Bronchial epithelial cell (primary cell): ENCODE measurements at regions not wholly inside any gene's neighbourhood (a gene's known extent, or its start where the extent isn't known, plus 50 kb on each side); places are given as distances from the start of the nearest gene placed in this dataset.
A peak's percentile ranks its signal among the peaks of the same experiment; 100 is the strongest.

Experiments used
- DNase-seq: peaks from one replicate; pipeline ENCODE4 v3.0.0-alpha.2; 2010; ENCODE audit warnings: low read depth
- FAIRE-seq: peaks from 2 replicates; lab custom pipeline; 2011; peaks lifted over from hg19 to GRCh38; lab: Jason Lieb, UNC
- H3K27me3 ChIP-seq: 2 replicates; pipeline ENCODE4 v1.5.1; 2011; ENCODE audit warnings: low read length; ENCODE audit not compliant: control insufficient read depth, insufficient read depth
- H3K36me3 ChIP-seq: 2 replicates; pipeline ENCODE4 v1.5.1; 2011; ENCODE audit warnings: low read length; ENCODE audit not compliant: control insufficient read depth, insufficient read depth
- H3K4me3 ChIP-seq: 2 replicates; pipeline ENCODE4 v1.5.1; 2011; ENCODE audit warnings: mild to moderate bottlenecking, low read depth, low read length, control low read depth
- TF ChIP-seq, protein P1 (sequence below): IDR thresholded peaks from 2 replicates; pipeline ENCODE4 v1.5.1; 2011; ENCODE audit warnings: mild to moderate bottlenecking, moderate library complexity, low read length, control low read depth, inconsistent platforms; ENCODE audit not compliant: insufficient read depth, severe bottlenecking

DNA sequence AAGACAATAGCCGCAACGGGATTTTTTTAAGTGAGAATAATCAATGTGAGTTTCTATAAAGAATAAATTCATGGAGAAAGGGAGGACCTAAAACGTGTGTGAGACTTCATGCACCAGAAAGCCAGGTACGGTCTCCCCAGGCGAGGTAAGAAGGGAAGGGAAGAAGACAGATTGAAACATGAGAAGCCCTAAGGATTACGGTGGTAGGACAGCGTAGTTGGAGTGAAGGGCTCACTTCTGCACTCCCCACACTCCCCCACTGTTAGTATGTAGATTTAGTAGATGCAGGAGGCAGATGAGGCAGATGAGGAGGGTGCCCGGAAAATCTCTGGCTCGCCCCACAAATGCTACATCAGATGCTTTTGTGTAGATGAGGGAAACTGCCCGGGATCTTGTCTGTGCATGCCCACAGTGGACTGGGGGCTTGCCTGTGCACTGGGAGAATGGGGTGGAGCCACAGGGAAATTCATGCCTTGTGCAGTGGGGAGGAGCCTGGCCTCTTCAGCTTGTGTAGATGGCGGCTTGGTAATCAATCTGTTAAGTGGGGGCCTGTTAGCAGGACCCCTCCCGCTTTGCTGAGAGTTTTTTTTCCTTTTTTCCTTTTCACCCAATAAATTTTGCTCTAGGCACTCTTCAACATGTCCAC is 1544.5 kb upstream of the TENM3 start:
- no peaks in the 10 kb centered on the region for H3K27me3 ChIP-seq
- FAIRE-seq (no peak), DNase-seq (no peak)
- H3K36me3 ChIP-seq: no peaks in the 10 kb centered on the region
- no peak overlapping the region for H3K4me3 ChIP-seq
- TF ChIP-seq, protein P1, sequence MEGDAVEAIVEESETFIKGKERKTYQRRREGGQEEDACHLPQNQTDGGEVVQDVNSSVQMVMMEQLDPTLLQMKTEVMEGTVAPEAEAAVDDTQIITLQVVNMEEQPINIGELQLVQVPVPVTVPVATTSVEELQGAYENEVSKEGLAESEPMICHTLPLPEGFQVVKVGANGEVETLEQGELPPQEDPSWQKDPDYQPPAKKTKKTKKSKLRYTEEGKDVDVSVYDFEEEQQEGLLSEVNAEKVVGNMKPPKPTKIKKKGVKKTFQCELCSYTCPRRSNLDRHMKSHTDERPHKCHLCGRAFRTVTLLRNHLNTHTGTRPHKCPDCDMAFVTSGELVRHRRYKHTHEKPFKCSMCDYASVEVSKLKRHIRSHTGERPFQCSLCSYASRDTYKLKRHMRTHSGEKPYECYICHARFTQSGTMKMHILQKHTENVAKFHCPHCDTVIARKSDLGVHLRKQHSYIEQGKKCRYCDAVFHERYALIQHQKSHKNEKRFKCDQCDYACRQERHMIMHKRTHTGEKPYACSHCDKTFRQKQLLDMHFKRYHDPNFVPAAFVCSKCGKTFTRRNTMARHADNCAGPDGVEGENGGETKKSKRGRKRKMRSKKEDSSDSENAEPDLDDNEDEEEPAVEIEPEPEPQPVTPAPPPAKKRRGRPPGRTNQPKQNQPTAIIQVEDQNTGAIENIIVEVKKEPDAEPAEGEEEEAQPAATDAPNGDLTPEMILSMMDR: no peak

DNA sequence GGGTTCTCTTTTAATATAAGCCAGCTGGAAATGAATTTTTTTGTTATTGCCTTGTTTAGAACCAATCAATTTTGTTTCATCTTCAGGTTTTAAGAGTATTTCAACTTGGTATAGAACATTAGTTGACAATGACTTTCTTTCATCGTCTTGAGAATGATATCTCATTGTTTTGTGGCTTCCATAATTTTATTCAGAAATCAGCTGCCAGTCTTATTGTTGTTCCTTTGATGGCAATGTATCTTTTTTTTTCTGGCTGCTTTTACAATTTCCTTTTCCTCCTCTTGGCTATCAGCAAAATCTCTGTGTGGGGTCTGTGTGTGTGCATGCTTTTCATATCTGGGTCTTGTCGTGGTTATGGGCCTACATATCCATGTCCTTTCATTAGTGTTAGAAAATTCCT is 1536.4 kb upstream of the TENM3 start:
- Histone ChIP-seq H3K27me3 (no peaks in the 10 kb centered on the region), H3K4me3 (no peak overlapping the region), H3K36me3 (no peaks in the 10 kb centered on the region)
- FAIRE-seq (no peak), DNase-seq (no peak)
- TF ChIP-seq, protein P1: no peak

DNA sequence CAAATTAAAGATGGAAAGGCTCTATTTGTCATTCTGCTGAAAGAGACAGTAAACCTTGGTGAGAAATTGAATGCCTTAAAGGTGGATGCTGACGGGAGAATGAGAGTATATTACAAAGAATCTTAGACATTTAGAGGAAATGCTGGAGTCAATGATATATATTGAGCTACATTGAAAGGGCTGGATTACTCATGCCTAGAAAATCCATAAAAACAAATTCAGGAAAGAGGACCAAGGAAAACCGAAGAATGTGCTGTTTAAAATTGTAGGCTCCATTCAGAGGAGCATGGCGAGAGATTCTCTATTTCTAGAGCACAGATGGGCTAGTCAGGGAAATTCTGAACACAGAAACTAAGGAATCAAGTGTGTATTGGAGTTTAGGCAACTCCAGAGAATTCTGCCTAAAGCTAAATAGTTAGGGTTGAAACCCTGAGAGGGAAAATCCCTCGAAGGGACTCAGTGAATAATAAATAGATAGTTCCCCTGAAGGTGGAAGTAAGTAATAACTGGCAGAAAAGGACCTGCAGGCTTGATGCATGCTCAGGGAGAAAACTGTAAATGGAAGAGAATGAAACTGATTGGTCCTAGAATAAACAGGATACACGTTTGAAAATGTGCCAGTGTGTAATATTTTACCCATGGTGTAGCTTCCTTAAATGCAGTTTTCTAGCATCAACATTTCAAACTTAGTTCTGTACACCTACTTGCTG is 1532.4 kb upstream of the TENM3 start:
- Histone ChIP-seq H3K4me3 (no peak overlapping the region), H3K36me3 (no peaks in the 10 kb centered on the region), H3K27me3 (no peaks in the 10 kb centered on the region)
- FAIRE-seq (no peak), DNase-seq (no peak)
- TF ChIP-seq, protein P1: no peak

DNA sequence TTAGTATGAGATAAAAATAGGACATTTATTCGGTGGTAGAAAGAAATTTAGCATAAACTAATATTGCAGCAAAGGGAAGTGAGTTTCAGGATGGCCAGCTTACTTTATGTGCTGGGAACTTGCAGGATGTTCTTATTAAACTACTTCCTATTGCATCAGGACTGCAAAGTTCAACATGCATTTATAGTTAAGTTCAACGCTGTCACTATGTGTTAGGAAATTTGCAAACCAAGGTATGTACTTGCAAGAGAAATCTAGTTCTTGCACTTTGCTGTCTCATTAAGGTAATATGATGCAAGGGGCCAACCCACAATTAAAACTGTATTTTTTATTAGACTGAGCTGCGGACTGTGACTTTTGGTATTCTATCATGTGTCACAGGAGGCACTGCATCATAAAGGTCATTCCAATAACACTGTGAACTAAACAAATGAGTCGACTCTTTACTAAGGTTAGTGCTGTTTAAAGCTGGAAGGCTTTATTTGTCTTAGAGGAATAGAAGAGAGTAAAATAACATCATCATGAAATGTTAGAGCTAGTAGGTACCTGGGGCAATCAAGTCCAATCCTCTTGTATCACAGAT is 1525.7 kb upstream of the TENM3 start:
- DNase-seq (no peak), FAIRE-seq (no peak)
- H3K27me3 ChIP-seq: no peaks in the 10 kb centered on the region
- H3K4me3 ChIP-seq: no peak overlapping the region
- no peaks in the 10 kb centered on the region for H3K36me3 ChIP-seq
- TF ChIP-seq, protein P1: no peak

DNA sequence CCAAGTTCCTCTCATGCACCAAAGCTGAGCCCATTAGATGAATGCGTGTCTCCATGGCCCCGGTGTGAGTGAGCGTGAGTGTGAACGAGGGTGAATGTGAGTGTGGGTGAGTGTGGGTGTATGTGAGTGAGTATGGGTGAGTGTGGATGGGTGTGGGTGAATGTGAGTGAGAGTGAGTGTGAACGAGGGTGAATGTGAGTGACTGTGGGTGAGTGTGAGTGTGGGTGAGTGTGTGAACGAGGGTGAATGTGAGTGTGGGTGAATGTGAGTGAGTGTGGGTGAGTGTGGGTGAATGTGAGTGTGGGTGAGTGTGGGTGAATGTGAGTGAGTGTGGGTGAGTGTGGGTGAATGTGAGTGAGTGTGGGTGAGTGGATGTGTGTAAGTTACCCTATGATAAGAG is 1521.8 kb upstream of the TENM3 start:
- H3K4me3 ChIP-seq: no peak overlapping the region
- DNase-seq (no peak), FAIRE-seq (peak; percentile 43)
- H3K36me3 ChIP-seq: no peaks in the 10 kb centered on the region
- TF ChIP-seq, protein P1: no peak
- H3K27me3 ChIP-seq: no peaks in the 10 kb centered on the region
